ENCODE measurements at regions not wholly inside any gene's neighbourhood (a gene's known extent, or its start where the extent isn't known, plus 50 kb on each side); places are given as distances from the start of the nearest gene placed in this dataset.
"Not testable (repeated sequence)": the region's sequence is repeated elsewhere in the genome, so short reads cannot be mapped to it uniquely, and the experiment has no call there.

GRCh38 chr13:44730099-44730498 is 154.0 kb upstream of the TSC22D1 start:
- in situ Hi-C loops (cut with HindIII; ENCODE audit: low sequenced_read_pairs) = no loop called here
- no peak overlapping the region for H3K4me3 ChIP-seq (ENCODE audit: low read depth, low read length)
- TF ChIP-seq CTCF (IDR thresholded peaks at IDR 0.05; ENCODE audit: low read depth, low read length) = no peak
- DNase-seq (ENCODE audit: low read depth, low spot score) = no peak

DNA sequence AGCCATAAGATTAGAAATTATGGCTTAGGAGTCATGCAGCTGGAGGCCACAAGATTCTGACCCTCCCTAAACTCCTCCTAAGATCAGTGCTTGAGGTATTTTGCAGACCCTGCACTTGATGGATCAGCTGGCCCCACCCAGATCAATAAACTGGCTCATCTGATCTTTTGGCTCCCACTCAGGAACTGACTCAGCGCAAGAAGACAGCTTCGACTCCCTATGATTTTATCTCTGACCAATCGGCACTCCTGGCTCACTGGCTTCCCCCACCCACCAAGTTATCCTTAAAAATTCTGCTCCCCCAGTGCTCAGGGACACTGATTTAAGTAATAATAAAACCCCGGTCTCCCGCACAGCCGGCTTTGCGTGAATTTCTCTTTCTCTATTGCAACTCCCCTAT is 151.5 kb upstream of the TSC22D1 start:
- H3K4me3 ChIP-seq (ENCODE audit: low read depth, low read length); DNase-seq (ENCODE audit: low read depth, low spot score); in situ Hi-C loops (cut with HindIII; ENCODE audit: low sequenced_read_pairs): not testable (repeated sequence)

GRCh38 chr13:44726778-44727177 is 150.6 kb upstream of the TSC22D1 start:
- DNase-seq (ENCODE audit: low read depth, low spot score) = no peak
- in situ Hi-C loops (cut with HindIII; ENCODE audit: low sequenced_read_pairs) = no loop called here
- H3K4me3 ChIP-seq (ENCODE audit: low read depth, low read length) = no peak overlapping the region
- no peak for TF ChIP-seq CTCF (IDR thresholded peaks at IDR 0.05; ENCODE audit: low read depth, low read length)

- no peak for TF ChIP-seq CTCF (IDR thresholded peaks at IDR 0.05; ENCODE audit: low read depth, low read length)
- no peak overlapping the region for H3K4me3 ChIP-seq (ENCODE audit: low read depth, low read length)
- in situ Hi-C loops (cut with HindIII; ENCODE audit: low sequenced_read_pairs) = no loop called here
- DNase-seq (ENCODE audit: low read depth, low spot score) = no peak
These were observed 150.1 kb upstream of the TSC22D1 start for GRCh38 chr13:44726214-44726613.

- DNase-seq (ENCODE audit: low read depth, low spot score) = peak; percentile 96
- in situ Hi-C loops (cut with HindIII; ENCODE audit: low sequenced_read_pairs) = no loop called here
- TF ChIP-seq CTCF (IDR thresholded peaks at IDR 0.05; ENCODE audit: low read depth, low read length) = no peak
- H3K4me3 ChIP-seq (ENCODE audit: low read depth, low read length) = no peak overlapping the region
These were observed 143.9 kb upstream of the TSC22D1 start for GRCh38 chr13:44719857-44720671.

GRCh38 chr13:44718467-44718866 is 142.3 kb upstream of the TSC22D1 start:
- in situ Hi-C loops (cut with HindIII; ENCODE audit: low sequenced_read_pairs) = no loop called here
- H3K4me3 ChIP-seq (ENCODE audit: low read depth, low read length) = no peak overlapping the region
- TF ChIP-seq CTCF (IDR thresholded peaks at IDR 0.05; ENCODE audit: low read depth, low read length) = no peak
- no peak for DNase-seq (ENCODE audit: low read depth, low spot score)
